Activated naive CD8-positive, alpha-beta T cell treated with anti-CD3 and anti-CD28 coated beads, Interleukin-2, amount 10 ng/mL, durations not matched to agents 7 days and 5 days (primary cell): ENCODE measurements at regions not wholly inside any gene's neighbourhood (a gene's known extent, or its start where the extent isn't known, plus 50 kb on each side); places are given as distances from the start of the nearest gene placed in this dataset.

Experiments used
- ATAC-seq: fragments of 150-1000 bp; cut with Tn5 transposase; one replicate; pipeline ENCODE4 v1.10.0; 2021; ENCODE audit warnings: low read depth, moderate library complexity
- POLR2A ChIA-PET: fragments of 350-600 bp; sonication (Branson Sonifier 250); formaldehyde crosslinking; loops from one replicate; lab custom pipeline; 2021; ENCODE audit warnings: antibody characterized with exemption; lab: Charles Lee
- DNase-seq: peaks from one replicate; pipeline ENCODE4 v3.0.0; 2021
- H3K27ac Mint-ChIP-seq: one replicate; pipeline ENCODE4 v1.8.0; 2022; ENCODE audit warnings: mild to moderate bottlenecking, mixed read lengths
- H3K27me3 Mint-ChIP-seq: one replicate; pipeline ENCODE4 v1.8.0; 2022; ENCODE audit warnings: mild to moderate bottlenecking, moderate library complexity, mixed read lengths
- H3K36me3 Mint-ChIP-seq: one replicate; pipeline ENCODE4 v1.8.0; 2021; ENCODE audit warnings: mild to moderate bottlenecking, mixed read lengths
- H3K4me1 Mint-ChIP-seq: one replicate; pipeline ENCODE4 v1.8.0; 2021; ENCODE audit warnings: mixed read lengths
- H3K4me3 Mint-ChIP-seq: one replicate; pipeline ENCODE4 v1.8.0; 2022; ENCODE audit warnings: mild to moderate bottlenecking, moderate library complexity, mixed read lengths
- H3K9me3 Mint-ChIP-seq: one replicate; pipeline ENCODE4 v1.8.0; 2021; ENCODE audit warnings: mixed read lengths

DNA sequence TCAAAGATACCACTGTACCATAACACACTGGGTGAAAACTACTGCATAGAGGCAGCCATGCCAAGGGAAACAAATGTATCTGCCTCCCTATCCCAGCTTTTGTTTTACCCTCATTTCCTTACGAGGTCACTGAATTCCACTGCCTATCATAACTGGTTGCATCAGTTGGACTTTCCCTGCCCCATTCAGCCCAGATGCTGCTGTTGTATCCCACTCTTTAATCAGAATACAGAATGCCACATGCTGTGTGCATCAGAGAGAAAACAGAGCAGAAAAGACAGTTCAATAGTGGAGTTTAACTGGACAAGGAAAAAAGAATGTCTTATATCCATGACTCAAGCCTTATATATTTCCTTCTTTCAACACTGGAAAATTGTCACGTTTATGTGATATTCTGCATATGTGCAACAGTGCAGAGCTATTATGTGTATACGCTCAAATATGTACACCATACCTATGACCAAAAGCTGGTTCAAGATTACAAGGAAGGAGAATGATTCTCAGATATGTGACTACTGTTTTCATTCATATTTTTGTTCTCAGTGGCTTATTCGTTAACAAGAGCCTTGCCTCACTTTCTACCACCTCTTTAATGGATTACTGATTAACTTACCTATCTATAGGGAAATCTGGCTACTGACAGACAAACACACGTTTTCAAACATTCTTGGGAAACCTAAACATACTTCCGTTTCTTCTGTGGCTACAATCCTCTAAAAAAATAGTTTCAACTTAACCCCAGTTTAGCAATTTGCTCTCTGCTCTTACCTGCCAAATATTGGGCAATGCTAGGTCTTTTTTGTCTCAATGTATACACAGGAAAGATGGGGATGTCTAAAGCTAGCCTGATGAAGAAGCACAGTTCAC is 378.9 kb downstream of the SMARCA1 start:
- Mint-ChIP-seq H3K36me3 (no peaks in the 10 kb centered on the region), H3K4me3 (no peak overlapping the region), H3K9me3 (no peaks in the 10 kb centered on the region), H3K4me1 (no peaks in the 10 kb centered on the region), H3K27ac (no peak overlapping the region), H3K27me3 (no peaks in the 10 kb centered on the region)
- ATAC-seq (no peak), DNase-seq (no peak)
- POLR2A ChIA-PET, result no interaction called here

DNA sequence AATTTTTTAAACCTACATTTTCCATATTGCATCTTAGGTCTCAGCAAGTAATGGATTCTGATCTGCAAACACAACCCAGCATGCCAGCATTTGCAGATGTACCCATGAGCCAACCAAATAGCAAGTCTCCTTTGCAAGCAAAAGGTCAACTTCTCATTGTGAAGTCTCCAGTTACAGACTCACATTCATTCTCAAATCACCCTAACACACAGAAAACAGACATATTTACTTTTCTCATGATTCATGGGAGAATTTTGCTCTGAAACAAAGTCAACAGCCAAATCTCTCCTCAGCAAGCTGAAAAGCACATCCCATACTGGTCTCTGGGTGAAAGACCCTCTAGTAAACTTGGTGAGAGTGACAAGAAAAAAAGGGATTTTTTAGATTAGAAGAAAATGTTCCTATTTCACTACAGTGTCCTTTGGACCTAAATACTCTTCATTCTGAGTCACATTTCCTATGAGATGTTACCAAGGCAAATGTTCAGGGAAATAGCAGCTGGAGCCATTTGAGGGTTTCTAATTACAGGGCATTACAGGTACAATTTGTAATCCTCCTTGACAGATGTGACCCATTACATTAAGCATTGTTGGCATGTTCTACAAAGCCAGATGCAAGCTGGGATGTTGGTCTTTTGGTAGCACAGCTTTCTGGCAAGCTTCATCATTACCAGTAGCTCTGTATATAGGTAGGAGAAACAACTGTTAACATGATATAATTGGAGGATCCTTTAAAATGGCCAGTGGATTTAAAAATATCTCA is 383.3 kb downstream of the SMARCA1 start:
- no peaks in the 10 kb centered on the region for H3K9me3 Mint-ChIP-seq
- POLR2A ChIA-PET, result no interaction called here
- no peak overlapping the region for H3K27ac Mint-ChIP-seq
- no peak for ATAC-seq
- H3K4me3 Mint-ChIP-seq, result no peak overlapping the region
- no peaks in the 10 kb centered on the region for H3K36me3 Mint-ChIP-seq
- H3K27me3 Mint-ChIP-seq, result no peaks in the 10 kb centered on the region
- H3K4me1 Mint-ChIP-seq, result no peaks in the 10 kb centered on the region
- DNase-seq, result no peak

DNA sequence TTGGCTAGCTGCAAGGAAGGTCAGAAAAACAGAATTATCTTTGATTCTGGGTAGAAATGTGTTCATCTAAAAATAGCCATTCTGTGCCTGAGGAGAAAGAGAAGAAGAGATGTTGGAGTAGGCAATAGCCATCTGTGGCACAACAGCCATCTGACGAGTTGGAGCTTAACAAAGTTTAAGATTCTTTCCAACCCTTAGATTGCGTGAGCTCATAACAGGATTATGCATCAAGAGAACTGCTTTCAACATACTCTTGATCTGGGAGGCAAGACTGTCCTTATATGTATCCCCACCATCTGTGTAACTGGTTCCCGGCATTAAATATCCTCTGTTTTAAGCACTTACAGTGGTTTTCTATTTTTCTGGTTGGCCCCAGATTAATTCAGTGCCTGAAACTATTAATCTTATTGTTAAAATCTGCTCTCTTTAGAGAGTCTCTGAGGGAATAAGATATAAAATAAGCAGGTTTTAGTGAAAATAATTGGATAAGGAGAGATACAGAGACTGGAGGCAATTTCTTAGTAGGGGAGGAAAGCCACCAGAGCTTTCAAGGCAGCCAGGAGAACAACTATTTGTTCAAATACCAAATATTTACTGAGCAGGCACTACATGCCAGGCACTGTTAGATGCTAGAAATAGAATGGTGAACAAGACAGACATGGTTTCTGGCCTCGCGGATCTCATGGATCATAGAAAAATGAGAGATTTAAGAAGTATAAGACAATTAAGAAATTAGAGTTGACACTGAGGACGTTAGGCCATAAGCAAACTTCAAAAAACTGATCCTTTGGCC is 398.0 kb downstream of the SMARCA1 start:
- Mint-ChIP-seq H3K4me3 (no peak overlapping the region), H3K27me3 (no peaks in the 10 kb centered on the region), H3K9me3 (no peaks in the 10 kb centered on the region), H3K36me3 (no peaks in the 10 kb centered on the region), H3K27ac (no peak overlapping the region), H3K4me1 (no peaks in the 10 kb centered on the region)
- POLR2A ChIA-PET, result no interaction called here
- ATAC-seq, result no peak
- DNase-seq, result no peak

DNA sequence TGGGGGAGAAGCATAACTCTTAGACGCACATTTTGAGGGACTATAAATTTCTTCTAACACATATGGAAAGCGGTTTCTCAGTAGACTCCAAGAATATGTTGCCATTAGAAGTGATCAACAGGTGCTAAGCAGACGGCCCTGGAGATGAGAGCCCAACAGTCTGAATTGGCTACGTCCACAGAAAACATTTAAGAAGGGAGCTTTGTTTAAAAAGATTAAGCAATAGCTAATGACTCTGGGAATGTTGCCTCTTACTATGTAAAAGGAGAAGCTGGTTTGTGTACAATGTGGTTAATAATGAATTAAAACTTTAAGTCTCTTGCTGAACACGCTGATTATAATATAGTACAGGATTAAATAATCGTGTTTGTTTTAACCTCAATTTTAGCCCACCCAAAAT is 399.5 kb downstream of the SMARCA1 start:
- no peaks in the 10 kb centered on the region for H3K4me1 Mint-ChIP-seq
- H3K27me3 Mint-ChIP-seq, result no peaks in the 10 kb centered on the region
- POLR2A ChIA-PET, result no interaction called here
- H3K36me3 Mint-ChIP-seq, result no peaks in the 10 kb centered on the region
- H3K4me3 Mint-ChIP-seq, result no peak overlapping the region
- ATAC-seq (no peak), DNase-seq (no peak)
- no peaks in the 10 kb centered on the region for H3K9me3 Mint-ChIP-seq
- no peak overlapping the region for H3K27ac Mint-ChIP-seq

DNA sequence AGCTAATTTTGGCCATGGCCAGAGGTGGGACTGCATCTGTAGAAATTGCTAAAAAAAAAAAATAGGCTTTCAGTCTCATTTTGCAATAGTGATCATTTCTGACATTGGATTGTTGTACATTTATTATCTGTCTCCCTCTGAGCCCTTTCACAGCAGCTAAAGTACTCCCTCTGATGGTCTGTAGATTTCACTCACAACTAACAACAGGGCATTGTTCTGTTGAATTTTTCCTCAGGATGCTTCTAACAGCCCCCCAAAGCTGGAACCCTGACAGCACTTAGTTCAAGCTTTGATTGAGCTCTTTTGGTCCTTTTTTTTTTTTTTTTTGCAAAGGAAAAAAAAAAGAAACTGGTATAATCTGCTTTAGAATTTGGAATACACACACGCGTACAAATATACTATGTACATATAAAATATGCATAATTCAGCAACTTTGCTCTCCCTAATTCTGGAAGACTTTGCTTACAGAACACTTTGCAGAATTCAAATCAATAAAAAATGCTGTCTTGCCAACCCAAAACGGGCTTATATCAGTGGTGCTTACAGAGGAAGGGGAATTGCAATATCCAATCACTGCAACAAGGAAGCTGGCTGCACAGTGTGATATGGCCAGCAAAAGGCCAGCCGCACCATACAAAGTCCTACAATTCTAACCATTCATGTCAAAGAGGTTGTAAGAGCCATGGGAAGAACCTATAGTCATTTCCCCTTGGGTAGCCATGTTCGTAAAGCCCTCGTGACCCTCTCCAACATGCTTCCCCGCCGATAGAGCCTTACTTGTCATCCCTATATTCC is 406.4 kb downstream of the SMARCA1 start:
- Mint-ChIP-seq H3K36me3 (no peaks in the 10 kb centered on the region), H3K4me1 (no peaks in the 10 kb centered on the region), H3K9me3 (no peaks in the 10 kb centered on the region), H3K4me3 (no peak overlapping the region), H3K27ac (no peak overlapping the region), H3K27me3 (no peaks in the 10 kb centered on the region)
- ATAC-seq (no peak), DNase-seq (no peak)
- POLR2A ChIA-PET, result no interaction called here

DNA sequence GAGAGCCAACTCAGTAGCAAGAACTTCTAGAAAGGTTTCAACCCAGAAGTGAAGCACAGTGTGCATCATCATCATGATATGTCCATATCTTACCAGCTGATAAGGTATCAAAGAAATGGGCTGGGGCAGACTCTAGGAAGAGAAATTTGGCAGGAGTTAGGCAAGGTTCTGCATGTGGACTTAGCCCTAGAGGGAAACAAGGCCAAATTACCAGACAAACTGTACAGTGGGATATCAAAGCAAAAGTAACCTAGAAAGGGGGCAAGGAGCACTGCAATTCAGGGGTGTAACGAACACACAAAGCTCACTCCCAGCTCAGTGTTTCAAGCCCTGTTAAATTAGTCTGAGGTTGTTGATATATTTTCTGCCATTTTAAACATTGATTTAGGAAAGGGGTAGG is 407.4 kb downstream of the SMARCA1 start:
- Mint-ChIP-seq H3K9me3 (no peaks in the 10 kb centered on the region), H3K36me3 (no peaks in the 10 kb centered on the region), H3K27me3 (no peaks in the 10 kb centered on the region), H3K4me1 (no peaks in the 10 kb centered on the region), H3K27ac (no peak overlapping the region), H3K4me3 (no peak overlapping the region)
- POLR2A ChIA-PET, result no interaction called here
- DNase-seq (no peak), ATAC-seq (no peak)

DNA sequence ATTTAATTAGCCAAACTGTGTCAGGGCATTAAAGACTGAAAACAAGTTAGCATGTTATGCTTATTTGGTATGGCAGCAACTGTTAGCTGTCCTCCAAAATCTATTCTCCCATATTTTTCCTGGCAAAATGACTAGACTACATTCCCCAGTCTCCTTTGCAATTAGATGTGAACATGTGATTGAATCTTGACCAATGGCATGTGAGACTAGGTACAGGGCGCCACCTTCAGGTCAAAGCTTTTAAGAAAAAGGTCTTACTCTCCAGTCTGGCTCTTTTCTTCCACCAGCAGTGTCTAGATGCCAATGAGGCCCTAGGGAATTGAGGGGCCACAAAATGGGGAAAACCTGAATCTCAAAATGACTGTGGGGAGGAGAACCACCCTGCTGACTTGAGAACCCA is 408.2 kb downstream of the SMARCA1 start:
- no peak overlapping the region for H3K27ac Mint-ChIP-seq
- ATAC-seq (no peak), DNase-seq (no peak)
- H3K4me1 Mint-ChIP-seq, result no peaks in the 10 kb centered on the region
- no peaks in the 10 kb centered on the region for H3K9me3 Mint-ChIP-seq
- no peaks in the 10 kb centered on the region for H3K27me3 Mint-ChIP-seq
- POLR2A ChIA-PET, result no interaction called here
- no peak overlapping the region for H3K4me3 Mint-ChIP-seq
- H3K36me3 Mint-ChIP-seq, result no peaks in the 10 kb centered on the region

DNA sequence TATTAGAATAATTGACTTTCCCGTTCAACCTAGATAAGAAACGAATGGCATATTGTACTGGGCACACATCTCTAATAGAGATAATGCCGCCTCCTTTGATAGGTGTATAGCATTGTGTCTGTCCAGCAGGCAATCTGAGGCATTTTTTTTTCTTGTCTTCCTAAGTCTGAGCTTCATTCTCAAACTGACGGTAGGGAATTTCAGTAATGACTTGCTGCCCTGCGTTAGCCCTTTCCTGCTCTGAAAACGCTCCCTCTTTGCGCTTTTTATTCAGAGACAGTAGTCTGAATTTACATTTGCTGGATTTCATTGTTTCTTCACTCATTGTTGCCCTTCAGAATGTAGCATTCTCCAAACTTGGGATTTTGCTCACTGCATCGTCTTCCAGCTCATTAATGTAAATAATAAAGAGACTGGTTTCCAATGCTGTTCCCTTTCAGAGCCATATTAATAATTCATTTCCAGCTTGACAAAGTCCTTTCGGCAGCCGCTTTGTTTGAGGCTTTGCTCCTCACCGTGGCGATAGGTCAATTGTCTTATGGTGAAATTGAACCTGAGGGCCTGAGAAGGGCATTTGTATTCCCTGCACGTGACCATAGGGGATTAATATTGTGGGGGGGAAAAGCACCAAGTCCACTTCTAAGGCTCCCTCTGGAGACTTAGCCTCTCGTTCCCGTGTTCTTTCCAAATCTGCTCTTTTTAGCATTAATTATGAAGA is 412.1 kb downstream of the SMARCA1 start:
- H3K9me3 Mint-ChIP-seq, result no peaks in the 10 kb centered on the region
- no peaks in the 10 kb centered on the region for H3K4me1 Mint-ChIP-seq
- DNase-seq (no peak), ATAC-seq (no peak)
- H3K36me3 Mint-ChIP-seq, result no peaks in the 10 kb centered on the region
- POLR2A ChIA-PET, result no interaction called here
- no peak overlapping the region for H3K27ac Mint-ChIP-seq
- H3K4me3 Mint-ChIP-seq, result no peak overlapping the region
- no peaks in the 10 kb centered on the region for H3K27me3 Mint-ChIP-seq

DNA sequence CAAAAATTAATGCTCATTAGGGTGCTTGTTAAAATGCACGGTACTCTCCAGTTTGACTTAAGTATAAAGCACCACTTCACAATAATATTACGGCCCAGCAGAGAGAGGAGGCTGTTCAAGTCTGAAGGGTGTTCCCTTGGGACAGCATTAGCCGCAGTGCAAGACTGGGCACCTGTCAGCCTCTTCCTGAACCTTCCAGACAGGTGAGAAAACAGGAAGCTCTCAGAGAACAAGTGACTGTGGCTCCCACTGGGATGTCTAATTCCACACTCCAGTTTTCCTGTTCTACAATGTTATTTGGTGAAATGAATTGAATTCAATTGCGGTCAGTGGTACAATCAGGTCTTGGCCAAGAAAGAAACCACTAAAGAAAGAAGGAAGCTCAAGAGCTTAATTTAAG is 414.4 kb downstream of the SMARCA1 start:
- DNase-seq, result no peak
- H3K9me3 Mint-ChIP-seq, result no peaks in the 10 kb centered on the region
- H3K4me1 Mint-ChIP-seq, result no peaks in the 10 kb centered on the region
- POLR2A ChIA-PET, result no interaction called here
- H3K27ac Mint-ChIP-seq, result no peak overlapping the region
- no peak overlapping the region for H3K4me3 Mint-ChIP-seq
- ATAC-seq, result no peak
- no peaks in the 10 kb centered on the region for H3K27me3 Mint-ChIP-seq
- H3K36me3 Mint-ChIP-seq, result no peaks in the 10 kb centered on the region

DNA sequence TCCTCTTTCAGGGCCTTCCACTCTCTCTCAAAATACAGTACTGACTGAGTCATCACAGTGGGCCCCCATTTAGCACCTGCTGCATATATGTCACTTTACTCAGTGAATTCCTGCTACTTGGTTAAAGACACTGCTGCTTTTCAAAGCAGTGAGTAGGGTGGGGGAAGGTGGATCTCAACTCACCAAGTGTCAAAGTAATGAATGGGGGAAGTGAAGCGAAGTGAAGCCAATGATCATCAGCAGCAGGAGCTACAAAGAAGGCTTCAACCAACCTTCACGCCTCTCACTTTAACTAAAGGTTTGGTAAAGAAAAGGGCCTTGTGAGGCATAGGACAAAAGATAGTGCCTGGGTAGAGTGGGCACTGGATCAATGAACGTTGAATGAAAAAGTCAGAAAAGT is 424.1 kb downstream of the SMARCA1 start:
- Mint-ChIP-seq H3K9me3 (no peaks in the 10 kb centered on the region), H3K4me1 (no peaks in the 10 kb centered on the region)

DNA sequence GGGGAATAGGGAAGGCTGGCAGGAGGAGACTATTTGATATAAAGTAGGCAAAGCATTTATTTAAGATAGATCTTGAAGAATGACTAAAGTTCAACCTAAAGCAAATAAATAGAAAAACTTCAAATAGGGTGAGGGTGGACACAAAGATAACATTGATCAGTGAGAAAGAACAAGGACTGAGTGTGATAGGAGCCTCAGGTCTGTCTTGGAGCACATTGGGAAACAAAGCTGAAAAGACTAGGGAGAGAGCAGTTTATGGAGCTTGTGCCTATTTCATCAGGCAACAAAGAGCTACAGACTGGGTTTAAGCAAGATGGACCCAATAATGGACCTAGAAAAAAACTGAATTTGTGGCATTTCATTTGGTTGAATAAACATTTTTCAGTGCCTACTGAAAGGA is 425.6 kb downstream of the SMARCA1 start:
- no peaks in the 10 kb centered on the region for H3K9me3 Mint-ChIP-seq
- ATAC-seq (no peak), DNase-seq (no peak)
- POLR2A ChIA-PET, result no interaction called here
- H3K4me1 Mint-ChIP-seq, result no peaks in the 10 kb centered on the region
- no peak overlapping the region for H3K27ac Mint-ChIP-seq
- no peaks in the 10 kb centered on the region for H3K27me3 Mint-ChIP-seq
- no peaks in the 10 kb centered on the region for H3K36me3 Mint-ChIP-seq
- H3K4me3 Mint-ChIP-seq, result no peak overlapping the region

More for the DNA sequence above, 424.1 kb downstream of the SMARCA1 start:
- no peak for DNase-seq
- no peak overlapping the region for H3K27ac Mint-ChIP-seq
- H3K27me3 Mint-ChIP-seq, result no peaks in the 10 kb centered on the region
- H3K36me3 Mint-ChIP-seq, result no peaks in the 10 kb centered on the region
- ATAC-seq, result no peak
- POLR2A ChIA-PET, result no interaction called here
- H3K4me3 Mint-ChIP-seq, result no peak overlapping the region

DNA sequence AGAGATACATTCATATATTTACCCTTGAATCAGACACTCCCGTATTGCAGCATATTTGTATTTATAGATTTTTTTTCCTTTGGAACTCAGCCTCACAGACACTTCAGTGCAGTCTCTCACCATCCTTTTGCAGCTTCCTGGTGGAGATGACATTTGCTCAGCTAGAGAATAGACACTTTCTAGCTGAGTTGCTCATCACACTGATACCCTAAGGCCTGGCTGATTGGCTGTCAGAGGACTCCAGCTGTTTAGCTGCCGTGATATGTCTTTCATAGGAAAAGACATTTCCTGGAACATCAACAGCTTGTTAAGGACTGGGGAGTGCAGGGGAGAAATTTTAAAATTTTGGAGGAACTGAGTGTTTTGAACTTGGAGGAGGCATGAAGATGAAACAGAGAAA is 429.6 kb downstream of the SMARCA1 start:
- Mint-ChIP-seq H3K27ac (no peak overlapping the region), H3K27me3 (no peaks in the 10 kb centered on the region), H3K9me3 (no peaks in the 10 kb centered on the region), H3K4me3 (no peak overlapping the region), H3K4me1 (no peaks in the 10 kb centered on the region), H3K36me3 (no peaks in the 10 kb centered on the region)
- POLR2A ChIA-PET, result no interaction called here
- ATAC-seq (no peak), DNase-seq (no peak)
